NCI-H524 (cell line): ENCODE measurements at regions not wholly inside any gene's neighbourhood (a gene's known extent, or its start where the extent isn't known, plus 50 kb on each side); places are given as distances from the start of the nearest gene placed in this dataset.
A peak's percentile ranks its signal among the peaks of the same experiment; 100 is the strongest.

ENCODE experiments used
- DNase-seq, 2 experiments: peaks; one replicate each; lab custom pipeline; 2025; lab: John Stamatoyannopoulos, UW

DNA sequence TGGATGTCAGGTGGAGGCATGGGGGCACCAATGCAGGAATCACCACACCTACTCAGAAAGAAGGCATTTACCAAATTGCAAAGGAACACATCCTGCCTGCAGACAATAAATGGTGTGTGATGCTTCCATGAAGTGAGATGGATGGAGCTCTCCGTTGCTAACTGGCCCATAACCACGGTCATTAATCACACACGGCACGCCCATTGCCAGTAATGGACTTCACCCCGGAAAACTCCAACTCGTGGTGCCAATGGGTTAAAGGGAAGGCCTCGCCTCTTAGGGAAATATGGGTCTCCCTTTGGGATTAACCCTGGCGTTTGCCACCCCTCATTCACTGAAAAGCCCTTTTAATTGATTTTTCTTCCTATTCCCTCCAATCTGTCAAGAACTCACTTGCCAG lies 443.1 kb upstream of the DAB1 start:
- DNase-seq, result no peak

DNA sequence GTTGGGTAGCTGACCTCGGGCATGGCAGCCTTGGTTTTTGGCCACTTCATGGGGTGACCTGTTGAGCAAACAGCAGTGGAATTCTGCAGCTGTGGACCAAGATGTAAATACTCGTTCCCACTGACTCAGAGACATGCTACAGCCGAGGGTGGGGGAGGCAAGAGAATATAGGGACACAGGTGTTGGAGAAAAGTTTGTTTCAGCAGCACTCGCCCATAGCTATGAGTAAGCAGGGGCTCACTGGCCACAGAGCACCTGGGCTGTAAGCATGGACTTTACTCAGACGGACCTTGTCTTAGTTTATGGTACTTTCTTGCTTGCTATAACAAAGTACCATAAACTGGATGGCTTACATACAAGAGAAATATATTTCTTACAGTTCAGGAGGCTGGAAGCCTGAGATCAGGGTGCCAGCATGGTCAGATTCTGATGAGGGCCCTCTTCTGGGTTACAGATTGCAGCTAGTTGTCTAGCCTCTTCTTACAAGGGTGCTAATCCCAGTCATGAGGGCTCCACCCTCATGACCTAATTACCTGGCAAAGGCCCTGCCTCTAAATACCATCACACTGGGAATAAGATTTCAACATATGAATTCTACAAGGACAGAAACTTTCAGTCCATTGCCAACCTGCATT lies 437.2 kb upstream of the DAB1 start:
- no peak for DNase-seq

DNA sequence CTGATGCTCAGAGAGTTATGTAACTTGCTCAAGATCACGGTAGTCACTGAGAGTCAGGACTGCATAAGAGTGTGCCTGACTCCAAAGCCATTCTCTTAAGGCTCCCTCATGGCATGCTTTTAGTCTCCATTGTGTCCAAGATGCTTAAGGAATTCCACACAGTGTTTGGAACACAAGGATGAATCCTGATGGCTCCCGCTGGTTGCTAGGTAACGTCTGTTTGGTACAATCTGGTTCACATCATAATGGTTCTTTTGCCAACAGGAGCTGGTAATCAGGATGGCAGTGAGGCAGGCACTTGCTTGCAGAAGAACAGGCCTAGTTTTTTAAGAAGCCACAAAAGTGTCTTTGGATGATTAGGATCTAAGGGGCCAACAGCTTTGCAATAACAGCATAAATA lies 436.5 kb upstream of the DAB1 start:
- peak in 1 of 2 experiments; percentile 30 for DNase-seq

DNA sequence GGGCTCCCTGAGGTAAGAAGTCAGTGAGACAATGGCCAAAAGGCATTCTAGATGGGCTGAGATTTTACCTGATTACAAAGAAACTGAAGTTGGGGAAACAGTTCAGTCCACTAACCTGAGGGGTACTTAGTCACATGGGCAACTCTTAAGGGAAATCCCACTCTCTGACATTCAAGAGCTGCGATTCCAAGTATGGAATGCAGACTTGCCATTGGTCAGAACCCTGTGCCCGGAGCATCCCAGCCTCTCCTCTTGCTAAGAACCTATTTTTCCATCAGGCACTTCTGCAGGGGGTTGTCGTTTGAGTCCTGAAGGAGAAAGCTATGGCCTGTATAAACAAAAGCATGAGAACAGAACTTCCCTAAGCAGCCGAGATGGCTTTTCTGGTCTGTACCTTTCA lies 434.9 kb upstream of the DAB1 start:
- no peak for DNase-seq

DNA sequence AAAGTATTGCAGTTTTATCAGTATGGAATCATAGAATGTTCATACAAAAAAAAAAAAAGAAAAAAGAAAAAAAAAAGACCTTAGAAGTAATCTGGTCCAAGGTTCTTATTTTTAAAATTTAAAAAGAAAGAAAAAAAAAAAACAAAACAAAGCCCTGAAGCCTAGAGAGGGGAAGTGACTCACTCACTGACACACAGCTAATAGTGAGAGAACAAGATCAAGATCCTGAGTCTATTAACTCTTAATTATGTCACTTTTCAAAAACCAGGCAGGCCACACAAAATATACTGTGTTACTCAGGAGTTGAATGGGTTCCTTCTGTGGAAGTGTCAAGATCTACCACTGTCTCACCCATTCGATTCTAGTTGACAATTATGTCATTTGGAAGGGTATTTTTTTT lies 433.9 kb upstream of the DAB1 start:
- DNase-seq, result no peak

DNA sequence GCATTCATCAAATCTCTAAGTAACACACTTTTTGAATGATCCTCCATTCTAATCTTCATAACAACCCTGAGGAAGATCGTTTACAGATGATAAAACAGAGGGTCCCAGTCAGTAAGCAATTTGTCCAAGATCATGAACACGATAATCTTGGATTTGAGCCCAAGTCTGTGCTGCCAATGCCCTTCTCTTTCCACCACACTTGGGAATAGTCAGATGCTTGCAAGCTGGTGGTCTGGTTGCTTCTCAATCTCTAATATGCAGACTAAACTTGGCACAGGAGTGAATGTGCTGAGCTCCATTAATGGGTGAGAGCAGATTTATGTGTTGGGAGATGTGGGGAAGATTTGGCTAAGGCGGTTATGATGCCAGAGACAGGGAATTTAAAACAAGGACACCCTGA lies 430.6 kb upstream of the DAB1 start:
- no peak for DNase-seq

DNA sequence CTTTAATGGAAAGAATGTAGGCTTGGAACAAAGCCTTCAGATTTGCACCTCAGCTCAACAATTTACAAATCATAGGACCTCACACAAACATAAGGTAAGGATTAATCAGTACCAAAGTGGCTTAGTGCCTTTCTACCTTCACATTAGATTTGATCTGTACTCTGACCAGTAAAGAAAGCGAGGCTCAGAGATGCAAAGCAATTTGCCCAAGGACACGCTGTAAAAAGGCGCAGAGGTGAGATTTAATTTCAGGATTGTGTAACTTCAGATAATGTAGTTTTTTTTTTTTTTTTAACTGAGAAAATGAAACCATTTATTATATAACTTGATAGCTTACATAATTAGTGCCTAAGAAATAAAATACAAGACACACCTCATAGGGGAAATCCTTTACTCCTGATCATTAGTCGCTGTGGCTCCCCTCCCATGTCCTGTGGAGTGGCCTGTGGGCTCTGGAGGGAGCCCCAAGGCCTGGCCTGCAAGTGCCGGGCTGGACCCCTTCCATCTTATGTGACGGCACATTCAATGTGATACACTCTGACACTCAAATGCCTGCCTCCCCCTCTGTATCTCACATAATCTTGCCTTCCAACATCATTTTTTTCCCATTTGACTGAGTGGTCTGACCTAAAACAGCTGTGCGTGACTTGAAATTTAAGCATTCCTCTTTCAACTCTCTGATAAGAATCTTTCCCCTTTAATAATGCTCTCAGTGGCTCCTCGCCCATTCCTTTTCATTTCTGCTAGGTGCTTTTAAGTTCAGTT lies 426.5 kb upstream of the DAB1 start:
- no peak for DNase-seq

DNA sequence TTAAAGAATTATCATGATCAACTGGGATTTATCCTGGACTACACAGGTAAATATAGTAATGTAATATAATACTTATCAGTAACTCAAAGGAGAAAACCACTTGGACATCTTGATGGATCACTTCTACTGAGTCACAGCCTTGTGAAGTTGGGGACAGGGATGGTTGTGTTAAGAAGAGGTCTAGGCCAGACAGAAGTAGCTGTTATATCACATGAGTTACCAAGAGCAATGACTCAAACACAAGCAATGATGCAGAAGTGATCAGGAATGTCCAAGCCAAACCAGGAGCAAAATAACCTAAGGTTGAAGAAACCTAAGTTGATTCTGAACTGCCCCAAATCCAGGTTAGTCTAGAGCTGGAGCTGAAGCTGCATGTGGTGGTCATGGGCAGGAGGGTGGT lies 424.5 kb upstream of the DAB1 start:
- no peak for DNase-seq

DNA sequence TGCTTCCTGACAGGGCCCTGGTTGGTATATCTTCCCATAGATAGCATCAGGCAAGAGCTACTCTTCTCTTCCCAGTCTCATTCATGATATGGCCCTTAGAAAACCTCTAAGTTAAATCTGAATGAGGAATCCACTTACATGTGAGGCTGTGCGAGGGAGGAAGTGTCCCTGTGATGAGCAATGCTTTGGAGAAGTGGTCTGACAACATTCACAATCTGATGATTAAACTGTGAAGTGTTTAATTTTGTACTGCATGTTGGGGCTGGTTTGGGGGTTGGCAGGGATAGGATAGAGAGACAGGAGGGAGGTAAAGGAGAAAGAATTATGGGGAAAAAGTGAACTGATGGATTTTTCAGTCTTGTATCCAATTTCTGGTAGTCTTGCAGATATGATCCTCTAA lies 421.2 kb upstream of the DAB1 start:
- DNase-seq, result no peak

DNA sequence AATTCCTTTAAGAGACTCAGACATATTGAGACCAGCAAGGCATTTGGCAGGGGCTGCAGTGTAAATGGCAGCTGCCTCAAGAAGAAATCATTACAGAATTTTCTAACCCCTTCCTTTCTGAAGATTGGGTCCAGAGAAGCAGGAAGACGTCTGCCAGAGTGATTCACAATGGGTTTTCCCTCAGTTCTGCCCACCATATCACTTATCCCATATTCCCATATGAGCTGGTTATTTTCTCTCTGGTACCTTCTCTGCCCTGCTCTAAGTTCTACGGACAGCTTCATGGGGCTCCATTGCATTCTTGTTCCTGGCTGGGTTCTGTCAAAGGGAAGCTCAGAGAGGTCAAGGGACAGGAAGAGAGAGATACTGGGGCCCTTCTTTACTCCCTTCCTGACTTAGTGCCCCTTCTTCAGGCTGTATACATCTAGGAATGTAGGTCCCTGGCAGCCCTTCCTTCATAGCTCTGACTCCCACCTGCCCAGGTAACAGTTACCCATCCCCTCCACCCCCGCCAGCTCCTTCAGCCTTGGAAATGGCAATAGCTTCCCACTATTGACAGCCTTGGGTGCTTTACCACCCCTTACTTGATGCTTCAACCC lies 420.6 kb upstream of the DAB1 start:
- DNase-seq, result no peak

DNA sequence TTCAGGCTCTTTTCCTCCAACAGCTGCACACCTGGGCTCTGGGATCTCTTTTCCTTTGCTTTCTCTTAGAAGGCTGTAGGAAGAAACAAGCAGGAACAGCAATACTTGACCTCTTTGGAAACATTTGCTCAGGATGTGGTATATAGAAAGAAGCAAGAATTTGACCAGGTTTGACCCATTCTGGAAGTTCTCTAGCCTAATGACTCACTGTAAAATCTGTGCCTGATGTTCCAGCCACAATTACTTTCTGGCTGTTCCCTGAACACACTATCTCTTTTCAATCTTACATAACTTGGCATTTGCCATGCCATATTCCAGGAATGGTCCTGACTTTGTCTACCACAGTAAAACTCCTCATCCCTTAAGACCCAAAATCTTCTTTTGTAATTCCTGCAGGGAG lies 419.9 kb upstream of the DAB1 start:
- DNase-seq, result no peak

DNA sequence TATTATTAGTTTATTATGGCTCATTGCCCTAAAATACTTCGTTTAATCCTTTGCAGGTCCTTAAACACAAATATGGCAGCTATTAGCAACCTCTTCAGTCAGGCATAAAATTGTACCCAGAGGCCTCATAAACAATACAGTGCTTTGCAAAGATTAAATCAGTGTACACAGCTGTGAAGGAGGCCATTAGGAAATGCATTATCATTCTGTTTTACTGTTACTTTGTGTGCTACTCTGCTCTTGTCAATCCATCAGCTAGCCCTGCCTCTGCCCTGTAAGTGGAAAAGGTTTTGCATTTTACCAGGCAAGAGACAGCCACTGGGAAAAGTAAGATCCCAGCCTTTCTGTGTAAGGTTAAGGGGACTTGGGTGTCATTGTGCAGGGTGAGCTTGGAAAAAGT lies 415.7 kb upstream of the DAB1 start:
- DNase-seq, result no peak

DNA sequence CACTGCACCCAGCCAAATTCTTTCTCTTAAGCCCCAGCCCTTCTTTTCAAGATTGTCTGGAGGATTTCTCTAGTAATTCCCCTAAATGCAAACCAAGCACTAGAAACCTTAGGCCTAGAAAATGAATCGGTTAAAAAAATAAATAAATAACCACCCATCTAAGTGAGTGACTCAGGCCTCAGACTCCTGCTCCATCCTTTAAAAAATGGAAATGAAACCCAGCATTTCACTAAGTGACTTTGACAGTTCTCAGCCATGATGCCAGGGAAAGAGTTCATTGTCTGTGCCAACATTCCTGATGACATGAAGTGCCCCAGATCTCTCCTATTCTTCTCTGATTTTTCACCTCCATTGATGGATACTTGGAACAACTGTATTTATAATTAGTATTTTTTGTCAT lies 415.2 kb upstream of the DAB1 start:
- DNase-seq, result no peak

DNA sequence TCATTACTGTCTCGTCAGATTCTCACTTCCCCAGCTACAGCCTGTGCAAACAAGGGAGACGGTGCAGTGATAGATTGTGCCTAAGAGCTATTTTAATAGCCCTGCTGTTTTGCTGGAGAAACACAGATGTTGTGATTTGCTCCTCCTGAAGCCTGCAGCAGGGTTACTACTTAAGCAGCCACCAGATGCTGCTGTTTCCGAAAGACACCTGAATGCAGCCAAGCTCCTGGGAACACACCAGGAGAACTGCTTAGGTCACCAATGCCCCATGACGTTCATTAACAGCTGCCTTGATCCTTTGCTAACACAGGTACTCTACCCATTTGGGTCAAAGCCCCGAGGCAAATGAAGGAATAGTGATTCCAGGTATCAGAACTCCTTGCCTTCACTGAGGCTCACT lies 411.8 kb upstream of the DAB1 start:
- DNase-seq, result peak in 1 of 2 experiments; percentile 65

DNA sequence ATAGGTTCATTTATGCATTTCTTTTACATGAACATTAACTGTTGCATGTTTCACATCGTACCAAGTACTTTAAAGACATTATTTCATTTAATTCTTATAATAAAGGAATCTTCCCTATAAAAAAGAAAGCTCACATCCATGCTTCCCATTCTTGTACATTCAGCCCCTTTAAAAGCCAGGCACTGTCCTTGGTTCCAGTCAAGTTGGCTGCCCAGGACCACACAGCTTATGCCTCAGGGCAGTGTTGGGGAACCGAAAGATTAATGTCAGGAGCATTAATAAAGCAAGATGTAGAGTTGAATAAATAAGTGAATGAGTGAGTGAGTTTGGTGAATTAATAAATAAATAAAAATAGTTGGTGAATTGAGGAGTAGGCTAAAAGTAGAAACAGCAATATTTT lies 409.4 kb upstream of the DAB1 start:
- DNase-seq, result no peak

DNA sequence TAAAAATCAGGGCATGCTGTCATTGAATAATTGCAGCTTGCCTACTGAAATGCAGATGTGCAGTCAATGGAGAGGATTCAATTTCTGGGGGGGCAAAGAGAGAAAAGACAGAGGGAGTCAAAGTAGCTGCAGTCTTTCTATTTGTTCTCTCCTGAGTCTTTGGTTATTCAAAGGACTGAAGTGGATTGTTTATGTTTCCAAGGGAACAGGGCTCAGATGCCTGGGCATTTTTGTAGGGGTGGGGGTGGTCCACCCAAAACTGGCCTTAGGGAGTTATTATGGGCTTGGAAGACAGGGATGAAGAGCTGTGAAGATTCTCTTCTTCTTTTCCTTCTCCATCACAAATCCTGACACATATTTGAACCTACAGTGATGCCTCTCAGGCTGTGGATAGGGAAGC lies 408.8 kb upstream of the DAB1 start:
- DNase-seq, result no peak

DNA sequence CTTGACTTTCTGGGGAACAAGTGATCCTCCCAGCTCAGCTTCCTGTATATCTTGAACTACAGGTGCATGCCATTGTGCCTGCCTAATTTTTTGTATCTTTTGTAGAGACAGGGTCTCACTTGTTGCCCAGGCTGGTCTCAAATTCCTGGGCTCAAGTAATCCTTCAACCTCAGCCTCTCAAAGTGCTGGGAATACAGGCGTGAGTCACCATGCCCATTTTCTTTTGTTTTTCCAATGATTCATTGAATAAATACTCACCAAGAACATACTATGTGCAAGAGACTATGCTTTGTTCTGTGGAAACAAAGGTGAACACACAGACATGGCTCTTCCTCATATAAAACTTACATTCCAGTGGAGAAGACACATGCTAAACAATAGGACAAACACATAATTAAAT lies 407.8 kb upstream of the DAB1 start:
- DNase-seq, result no peak

DNA sequence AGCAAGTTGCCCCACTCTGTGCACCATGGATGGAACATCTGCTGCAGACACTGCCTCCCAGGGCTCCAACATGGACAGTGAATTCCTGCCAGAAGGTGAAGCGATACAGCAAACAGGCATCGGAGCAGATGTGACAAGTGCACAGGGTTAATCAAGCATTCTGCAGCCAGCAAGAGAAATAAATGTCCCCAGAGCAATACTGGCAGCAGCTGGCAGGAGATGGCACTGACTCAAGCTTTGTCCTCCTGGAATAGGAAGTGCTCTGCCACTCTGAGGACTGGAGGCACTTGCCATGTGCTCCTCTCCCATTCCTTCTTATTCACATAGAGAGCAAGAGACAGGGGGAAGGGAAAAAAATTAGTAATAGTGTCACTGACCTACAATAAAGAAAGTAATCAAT lies 402.7 kb upstream of the DAB1 start:
- DNase-seq, result peak; percentile 57 to 93

DNA sequence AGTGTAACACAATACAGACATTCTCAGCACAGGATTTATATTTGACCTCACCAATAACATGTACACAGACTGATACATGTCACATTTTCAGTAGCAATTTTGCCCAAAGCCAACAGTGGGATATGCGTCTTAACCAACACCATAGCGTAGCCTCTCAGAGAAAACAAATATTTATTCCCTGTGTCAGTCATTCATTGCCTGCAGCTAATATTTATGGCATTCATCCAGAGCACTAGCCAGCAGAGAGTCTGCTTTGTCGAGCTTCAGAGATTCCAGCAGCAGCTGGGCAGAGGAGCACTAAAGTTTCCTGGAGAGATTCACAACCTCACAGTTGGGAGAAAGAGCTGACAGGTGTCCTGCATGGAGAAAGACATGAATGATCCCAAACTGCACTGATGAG lies 400.7 kb upstream of the DAB1 start:
- DNase-seq, result no peak

DNA sequence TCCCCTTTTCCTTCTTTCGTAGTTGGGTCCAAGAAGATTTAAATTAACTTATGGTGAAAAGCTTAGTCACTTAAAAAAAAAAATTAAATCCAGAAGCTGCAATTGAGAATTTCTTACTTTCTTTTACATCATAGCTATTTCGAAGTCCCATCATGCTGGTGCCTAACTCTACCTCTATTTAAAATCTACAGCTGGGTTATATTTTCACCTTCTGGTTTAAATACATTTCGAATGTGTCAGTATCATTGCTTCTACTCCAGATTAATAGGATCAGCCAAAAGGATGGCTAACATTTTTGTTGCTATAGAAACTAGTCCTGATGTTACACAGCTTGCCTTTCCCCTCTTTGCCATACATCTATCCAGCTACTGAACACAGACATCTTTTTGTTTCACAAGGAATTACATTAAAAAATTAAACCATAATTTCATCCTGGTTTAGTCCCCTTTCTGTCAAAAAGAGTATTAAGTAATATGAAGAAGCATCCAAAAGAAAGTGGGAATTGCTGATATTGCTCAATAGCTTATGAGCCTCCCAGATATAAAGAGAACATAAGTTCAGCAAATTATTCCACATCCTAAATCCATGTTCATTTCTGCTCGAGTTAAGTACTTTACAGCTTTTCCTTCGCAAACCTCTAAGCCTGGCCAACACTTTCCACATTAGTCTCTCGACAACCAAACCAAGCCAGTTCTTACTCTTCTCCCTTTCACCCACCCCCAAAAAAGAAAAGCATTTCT lies 396.7 kb upstream of the DAB1 start:
- peak in 1 of 2 experiments; percentile 54 for DNase-seq

DNA sequence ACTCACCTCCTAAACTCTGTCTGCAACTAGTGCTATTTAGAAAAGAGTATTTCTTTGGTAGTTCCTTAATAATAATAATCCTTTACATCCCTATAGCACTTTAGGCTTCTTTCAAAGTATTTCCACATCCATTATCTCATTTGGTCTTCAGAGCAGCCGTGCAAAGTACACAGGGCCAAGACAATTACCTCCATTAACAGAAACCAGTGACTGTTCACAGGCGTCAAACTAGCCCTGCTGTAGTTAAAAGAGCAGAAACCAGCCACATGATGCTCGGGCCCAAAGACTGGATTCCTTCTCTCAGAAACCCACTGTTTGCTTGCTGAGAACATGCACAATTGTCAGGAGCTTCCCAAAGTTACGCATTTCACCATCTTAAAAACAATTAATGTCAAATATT lies 396.0 kb upstream of the DAB1 start:
- no peak for DNase-seq

DNA sequence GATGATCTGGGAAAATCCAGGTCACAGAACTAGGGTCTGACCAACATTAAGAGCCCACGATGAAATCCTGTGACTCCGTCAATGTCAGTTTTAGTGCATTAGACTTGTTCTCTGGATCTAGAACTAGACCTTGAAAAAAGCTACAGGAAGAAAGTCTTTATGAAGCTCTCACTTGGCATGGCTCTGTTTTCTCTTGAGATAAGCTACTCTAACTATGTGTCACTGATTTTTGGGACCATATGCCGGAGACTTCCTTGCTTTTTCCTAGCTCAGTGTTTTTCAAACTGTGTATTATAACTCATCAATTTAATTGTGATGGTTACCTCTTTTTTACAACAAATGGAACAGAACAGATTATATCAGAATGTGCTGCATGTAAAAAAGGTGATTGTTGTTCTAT lies 379.7 kb upstream of the DAB1 start:
- no peak for DNase-seq

DNA sequence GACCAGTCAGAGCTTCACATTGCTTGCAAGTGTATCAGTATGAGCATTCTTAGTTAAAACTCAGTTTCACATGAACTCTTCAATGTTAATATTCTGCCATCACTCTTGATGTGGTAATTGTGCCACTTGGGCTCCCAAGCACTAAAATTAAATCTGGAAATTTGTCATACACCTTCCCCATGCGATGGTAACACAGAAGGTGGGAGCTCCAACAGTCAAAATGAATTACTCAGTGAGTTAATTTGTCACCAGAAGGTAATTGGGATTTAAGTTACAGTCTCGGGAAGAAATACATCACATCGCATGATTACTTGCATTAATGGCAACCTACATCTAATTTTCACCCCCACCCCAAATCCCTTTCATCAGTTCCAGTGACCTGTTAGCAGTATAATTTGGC lies 376.5 kb upstream of the DAB1 start:
- DNase-seq, result no peak
